GM18499 (cell line): ENCODE measurements at regions not wholly inside any gene's neighbourhood (a gene's known extent, or its start where the extent isn't known, plus 50 kb on each side); places are given as distances from the start of the nearest gene placed in this dataset.
"Not testable (repeated sequence)": the region's sequence is repeated elsewhere in the genome, so short reads cannot be mapped to it uniquely, and the experiment has no call there.

Experiments used
- ATAC-seq: cut with Tn5 transposase; IDR thresholded peaks from one replicate; pipeline ENCODE4 v1.9.1; 2021; ENCODE audit warnings: moderate number of reproducible peaks; ENCODE audit not compliant: insufficient read depth, unreplicated experiment

DNA sequence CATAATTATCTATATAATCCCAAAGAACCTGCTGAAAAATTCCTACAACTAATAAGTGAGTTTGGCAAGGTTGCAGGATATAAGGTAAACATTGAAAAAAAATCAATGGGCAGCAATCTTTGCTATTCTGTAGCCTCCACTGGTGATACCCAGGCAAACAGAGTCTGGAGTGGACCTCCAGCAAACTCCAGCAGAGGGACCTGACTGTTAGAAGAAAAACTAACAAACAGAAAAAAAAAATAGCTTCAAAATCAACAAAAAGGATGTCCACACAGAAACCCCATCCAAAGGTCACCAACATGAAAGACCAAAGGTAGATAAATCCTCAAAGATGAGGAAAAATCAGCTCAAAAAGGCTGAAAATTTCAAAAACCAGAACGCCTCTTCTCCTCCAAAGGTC, 128.9 kb upstream of the PJA2 start:
- ATAC-seq = not testable (repeated sequence)

DNA sequence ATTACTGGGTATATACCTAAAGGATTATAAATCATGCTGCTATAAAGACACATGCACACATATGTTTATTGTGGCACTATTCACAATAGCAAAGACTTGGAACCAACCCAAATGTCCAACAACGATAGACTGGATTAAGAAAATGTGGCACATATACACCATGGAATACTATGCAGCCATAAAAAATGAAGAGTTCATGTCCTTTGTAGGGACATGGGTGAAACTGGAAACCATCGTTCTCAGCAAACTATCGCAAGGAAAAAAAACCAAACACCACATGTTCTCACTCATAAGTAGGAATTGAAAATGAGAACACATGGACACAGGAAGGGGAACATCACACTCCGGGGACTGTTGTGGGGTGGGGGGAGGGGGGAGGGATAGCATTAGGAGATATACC, 125.3 kb upstream of the PJA2 start:
- ATAC-seq = not testable (repeated sequence)

DNA sequence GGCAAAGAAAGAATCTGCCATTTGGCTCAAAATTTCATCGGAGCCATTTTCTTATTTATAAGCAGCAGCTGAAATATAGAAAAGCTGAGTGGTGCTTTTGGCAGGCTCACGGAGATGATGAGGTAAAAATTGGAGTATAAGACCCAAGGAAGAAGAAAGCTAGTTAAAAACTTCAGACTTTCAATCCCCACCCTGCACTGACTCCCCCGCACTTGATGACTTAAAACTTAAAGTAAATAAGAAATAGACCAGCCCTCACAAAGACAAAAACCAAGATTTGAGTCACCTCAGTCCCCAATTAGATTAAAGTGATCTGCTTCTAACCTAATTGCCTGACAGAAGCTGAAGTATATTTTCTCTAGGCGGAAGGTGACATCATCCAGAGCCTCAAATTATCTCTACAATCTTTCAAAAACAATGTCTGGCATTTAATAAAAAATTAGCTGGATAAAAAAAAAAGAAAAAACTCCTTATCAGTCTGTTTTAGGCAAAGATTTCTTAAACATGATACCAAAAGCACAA, 124.0 kb upstream of the PJA2 start:
- ATAC-seq = no peak

DNA sequence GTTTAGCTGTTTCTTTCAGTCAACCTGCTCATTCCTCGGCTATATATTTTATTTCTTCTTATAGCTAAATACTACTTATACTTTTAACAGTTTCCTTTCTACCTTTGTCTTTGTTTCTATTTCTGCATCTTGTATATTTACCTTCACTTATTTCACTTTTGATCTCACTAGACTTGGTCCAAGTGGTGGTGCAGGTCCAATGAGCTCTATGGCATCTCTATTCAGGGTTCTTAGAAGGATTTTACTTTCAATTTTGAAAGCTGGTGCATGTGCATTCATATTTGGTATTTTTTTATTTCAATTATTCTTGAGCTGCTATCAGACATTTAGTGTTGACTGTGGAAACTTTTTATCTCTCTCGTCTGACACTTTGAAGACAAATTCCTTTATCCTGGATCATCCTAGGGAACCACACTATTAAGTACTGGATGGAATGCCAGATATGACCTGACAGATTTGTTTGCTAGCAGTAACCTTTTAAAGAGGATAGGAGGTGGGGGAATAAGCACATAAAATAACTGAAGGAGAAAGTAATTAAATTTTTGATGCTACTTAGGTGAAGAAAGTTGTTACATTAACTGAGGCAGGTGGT, 123.1 kb upstream of the PJA2 start:
- no peak for ATAC-seq

DNA sequence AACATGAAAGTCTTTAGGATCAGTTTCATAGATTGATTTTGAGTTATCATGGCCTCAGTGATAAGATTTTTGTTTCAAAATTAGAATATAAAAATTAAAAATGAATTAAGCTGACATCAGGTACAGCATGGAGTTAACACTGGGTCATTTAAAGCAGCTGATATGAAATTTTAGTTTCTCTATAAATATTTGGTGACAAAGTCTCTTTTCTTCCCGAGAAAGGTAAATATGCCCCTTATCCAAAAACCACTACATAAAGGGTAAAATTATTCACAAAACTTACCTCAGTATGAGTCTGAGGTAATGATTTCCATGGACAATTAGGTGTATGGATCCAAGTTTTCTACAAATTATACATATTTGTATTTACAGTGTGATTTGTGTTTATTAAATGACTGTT, 121.5 kb upstream of the PJA2 start:
- ATAC-seq = no peak

DNA sequence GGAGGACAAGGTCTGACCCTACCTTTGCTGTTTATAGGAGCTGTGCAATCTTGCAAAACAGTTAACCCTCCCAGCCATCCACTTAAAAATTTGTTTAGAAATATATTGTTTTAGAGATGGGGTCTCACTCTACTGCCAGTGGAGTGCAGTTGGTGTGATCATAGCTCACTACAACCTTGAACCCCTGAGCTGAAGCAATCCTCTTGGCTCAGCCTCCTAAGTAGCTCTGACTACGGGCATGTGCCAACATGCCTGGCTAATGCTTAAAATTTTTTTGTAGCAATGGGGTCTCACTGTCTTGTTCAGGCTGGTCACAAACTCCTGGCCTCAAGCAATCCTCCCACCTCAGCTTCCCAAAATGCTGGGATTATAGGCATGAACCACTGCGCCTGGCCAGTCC, 120.2 kb upstream of the PJA2 start:
- no peak for ATAC-seq

DNA sequence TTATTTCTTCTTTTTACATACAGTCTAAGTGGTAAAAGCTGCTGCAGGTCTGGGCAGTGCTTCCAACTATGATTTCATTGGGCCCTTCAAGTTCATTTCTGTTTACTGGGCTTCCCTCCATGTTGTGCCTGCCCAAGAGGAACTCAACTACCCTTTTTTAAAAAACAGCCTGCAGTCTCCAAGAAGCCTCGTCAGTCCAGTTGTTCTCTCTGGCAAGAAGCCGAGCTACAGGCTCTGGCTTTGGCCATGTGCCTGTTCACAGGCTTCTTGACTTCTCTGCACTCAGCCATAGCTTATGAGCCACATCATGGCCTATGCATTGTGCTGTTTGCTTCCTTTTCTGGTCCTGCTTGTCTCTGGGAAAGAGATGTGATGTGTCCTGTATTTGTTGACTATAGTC, 119.7 kb upstream of the PJA2 start:
- no peak for ATAC-seq

DNA sequence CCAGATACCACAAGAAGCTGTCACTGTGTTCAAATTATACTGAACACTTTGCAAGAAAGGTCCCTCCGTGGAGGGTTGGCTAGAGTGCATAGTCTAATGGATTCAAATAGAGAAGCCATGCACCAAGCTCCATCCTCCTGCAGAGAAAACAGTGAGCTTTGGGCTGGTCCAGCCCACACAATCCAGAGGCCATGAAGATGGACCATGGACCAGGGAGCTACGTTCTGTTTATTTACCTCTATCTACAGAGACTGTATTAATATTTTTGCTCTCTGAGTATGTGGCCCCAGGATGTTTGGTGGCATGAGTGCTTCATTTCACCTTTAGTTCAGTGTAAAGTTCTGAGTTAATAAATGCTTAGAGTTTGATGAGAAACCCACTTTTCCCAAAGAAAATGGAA, 114.8 kb upstream of the PJA2 start:
- no peak for ATAC-seq

DNA sequence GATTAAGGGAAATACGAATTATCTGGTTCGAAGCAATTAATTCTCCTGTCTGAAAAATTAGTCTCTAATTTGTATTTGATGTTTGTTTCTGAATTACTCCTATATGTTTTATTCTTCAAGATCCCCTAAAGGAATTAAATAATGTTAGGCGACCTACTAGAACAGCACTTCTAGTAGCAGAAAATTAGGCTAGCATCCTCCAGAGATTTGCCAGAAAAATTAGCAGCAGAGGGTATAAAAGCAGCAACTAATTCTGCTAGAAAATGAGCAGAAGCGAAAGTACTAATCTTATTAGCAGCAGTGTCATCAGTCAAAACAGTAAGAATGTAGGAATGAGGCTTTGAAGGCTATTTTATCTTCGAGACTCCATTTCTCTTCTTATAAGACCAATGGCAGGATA, 114.3 kb upstream of the PJA2 start:
- ATAC-seq = no peak

DNA sequence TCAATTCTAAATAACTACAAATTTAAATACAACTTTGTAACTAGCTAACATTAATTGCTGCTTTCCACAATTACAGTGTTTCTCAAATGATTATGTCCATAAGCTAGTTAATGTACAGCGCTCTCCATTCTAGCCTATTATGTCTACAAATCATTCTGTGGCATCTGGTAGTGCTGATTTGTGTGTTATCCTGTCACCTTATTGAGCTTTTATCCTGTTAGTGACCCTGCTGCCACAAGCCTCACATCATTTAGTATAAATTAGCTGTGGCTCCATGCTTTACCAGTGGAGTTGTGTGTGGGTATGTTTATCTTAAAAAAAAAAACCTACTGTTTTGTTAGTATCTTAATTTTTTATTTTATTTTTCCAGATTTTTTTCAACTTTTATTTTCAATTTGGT, 112.6 kb upstream of the PJA2 start:
- ATAC-seq = no peak

DNA sequence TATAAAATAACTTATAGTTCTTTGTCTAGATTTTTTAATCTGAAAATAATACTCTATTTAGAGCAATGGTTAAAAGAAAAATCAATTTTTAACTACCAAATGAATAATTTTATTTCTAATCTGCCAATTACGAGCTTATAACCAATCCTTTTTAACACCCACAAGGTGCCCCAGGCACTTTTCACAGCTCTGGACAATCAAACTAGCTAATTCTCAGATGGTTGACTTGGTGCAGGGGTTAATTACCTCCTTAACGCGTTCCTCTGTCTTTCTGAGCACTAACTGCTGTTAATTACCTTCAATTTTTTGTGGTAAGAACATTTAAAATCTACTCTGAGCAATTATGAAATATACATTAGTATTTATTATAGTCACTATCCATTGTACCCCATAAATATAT, 109.6 kb upstream of the PJA2 start:
- ATAC-seq = no peak

DNA sequence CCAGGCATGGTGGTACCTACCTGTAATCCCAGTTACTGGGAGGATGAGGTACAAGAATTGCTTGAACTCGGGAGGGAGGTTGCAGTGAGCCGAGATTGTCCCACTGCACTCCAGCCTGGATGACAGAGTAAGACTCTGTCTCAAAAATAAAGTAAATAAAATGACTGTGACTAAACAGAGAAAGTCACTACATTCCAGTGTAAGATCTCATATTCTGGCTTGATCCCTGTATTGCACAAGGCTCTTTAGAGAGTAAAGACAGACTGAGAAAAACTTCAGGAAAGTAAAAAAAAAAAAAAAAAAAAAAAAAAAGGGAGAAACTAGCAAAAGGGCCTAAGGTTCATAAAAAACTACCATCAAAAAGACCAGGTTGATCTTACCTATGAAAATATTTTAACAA, 106.6 kb upstream of the PJA2 start:
- ATAC-seq = no peak

DNA sequence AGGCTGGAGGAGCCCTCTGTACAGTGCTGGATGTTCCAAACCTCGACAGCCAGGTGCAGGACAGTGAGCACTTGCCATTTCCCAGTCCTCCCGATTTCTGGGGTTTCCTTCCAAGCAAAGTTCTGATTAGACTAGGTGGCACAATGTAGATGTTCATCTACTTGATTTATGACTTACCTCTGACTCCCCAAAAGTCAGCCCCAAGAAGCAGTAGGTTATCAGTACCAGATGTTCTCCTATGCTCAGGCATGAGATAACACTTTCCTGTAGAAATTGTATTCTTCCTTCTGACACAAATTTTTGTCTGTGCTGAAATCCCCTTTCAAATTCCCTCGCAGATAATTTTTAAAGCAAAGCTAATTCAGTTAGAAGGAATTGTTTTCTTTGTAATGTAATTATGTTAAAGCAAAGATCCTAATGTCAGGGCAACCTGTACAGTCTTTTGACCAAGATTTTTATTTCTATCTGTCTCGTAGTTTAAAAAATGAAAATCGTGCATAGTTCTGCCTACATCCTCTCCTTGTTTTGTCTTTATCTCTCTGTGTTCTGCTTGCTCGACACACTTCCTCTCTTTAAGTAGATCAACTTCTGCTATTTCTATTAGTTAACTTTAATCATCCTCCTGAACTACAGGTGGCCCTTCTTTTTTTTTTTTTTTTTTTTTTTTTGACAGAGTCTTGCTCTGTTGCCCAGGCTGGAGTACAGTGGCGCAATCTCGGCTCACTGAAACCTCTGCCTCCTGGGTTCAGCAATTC, 102.4 kb upstream of the PJA2 start:
- ATAC-seq = no peak

DNA sequence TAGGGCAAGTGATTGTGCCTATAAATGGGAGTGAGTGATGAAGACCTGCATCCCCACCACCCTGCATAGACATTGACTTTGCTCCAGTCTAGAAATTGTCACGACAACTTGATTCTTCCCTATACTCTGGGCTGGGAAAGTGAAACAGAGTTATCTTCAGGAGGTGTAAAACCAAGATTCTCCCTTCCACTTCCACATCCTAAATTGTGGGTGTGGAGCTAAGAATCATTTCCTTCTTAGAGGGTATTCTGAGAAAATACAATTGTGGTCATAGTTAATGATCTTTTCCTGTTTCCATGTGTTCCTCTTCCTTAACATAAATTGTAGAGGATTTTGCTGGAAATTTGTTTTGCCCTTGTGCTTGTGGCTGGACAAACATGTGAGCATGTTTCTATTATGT, 96.8 kb upstream of the PJA2 start:
- no peak for ATAC-seq

DNA sequence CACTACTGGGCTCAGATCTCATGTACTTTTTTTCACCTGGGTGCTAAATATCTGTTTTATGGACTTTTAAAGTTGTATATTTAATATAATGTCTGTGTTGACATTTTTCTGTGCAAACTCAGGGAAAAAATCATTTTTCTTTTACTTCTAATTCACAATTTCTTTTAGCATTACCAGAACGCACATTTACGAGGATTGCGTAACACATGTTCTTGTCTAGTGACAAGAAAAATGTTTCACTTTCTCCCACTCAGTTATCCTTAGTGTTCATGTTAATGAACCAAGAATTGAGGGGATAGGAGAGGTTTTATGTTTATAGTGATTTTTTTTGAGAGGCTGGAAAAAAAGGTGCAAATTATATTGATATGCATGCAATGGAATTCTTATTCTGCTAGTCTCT, 86.3 kb upstream of the PJA2 start:
- no peak for ATAC-seq

DNA sequence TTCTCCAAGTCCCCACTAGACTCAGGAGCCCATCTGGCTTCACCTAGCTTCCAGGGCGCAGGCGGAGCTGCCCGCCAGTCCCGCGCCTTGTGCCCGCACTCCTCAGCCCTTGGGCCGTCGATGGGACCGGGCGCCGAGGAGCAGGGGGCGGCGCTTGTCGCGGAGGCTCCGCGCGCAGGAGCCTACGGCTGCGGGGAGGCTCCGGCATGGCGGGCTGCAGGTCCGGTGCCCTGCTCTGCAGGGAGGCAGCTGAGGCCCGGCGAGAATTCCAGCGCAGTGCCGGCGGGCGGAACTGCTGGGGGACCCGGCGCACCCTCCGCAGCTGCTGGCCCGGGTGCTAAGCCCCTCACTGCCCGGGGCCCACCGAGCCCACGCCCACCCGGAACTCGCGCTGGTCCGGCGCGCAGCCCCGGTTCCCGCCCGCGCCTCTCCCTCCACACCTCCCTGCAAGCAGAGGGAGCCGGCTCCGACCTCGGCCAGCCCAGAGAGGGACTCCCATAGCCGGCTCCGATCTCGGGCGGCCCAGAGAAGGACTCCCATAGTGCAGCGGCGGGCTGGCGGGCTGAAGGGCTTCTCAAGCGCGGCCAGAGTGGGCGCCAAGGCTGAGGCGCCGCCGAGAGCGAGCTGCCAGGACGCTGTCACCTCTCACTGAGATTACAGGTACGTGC, 78.1 kb upstream of the PJA2 start:
- ATAC-seq = no peak

DNA sequence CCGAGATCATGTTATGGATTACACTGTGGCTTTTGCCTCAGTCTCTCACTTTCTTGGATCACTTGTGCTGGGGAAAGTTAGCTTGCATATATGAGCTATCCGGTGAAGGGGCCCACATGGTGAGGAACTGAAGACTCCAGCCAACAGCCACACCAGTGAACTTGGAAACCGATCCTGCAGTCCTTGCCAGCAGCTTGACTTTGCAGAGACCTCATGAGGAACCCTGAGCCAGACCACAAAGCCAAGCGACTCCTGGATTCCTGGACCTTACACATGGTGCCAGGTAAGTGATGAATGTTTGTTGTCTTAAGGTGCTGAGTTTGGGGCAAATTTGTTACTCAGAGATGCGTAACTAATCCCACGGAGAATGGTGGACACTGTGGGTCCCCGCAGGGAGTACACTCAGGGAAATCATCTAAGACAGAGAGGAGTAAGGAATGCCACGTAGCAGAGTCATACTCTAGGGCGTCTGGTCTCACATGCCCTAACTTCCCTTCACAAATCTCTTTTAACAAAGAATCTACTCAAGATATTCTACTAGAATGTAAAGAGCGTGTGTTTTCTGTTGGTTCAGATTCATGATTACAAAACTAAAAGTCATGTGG, 76.5 kb upstream of the PJA2 start:
- ATAC-seq = no peak

DNA sequence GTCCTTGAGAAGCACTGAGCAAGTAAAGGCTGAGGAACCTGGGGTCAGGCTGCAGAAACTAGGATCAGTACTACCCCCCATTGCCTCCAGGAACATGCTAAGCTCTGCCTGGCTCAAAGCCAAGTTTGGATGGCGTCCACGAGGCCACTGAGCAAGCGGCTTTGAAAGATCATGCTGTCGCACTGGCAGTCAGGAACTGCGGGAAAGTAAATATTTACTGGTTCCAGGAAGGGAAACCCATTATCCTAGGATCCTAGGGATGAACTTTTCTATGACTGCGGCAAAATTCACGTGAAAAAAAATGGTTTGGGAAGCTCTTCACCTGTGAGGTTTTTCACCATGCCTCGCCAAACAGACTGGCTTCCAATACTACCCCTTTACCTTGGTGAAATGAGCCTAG, 75.3 kb upstream of the PJA2 start:
- ATAC-seq = no peak

DNA sequence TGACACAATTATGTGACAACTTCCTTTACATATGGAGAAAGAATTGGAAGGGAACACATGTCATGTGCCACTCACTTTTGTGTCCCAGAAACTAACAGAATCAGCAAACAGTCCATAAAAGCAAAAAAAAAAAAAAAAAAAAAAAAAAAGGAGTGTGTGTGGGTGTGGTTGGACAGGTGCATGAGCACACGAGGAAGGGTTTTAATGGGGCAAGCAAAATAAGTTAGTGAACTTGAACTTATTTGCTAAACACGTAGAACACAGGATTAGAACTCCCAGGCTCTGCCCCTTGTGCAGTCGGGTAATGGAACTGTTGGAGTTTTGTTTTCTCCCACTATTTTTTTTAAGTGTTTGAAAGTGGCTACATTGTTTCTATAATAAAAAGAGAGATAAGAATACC, 74.8 kb upstream of the PJA2 start:
- ATAC-seq = no peak

DNA sequence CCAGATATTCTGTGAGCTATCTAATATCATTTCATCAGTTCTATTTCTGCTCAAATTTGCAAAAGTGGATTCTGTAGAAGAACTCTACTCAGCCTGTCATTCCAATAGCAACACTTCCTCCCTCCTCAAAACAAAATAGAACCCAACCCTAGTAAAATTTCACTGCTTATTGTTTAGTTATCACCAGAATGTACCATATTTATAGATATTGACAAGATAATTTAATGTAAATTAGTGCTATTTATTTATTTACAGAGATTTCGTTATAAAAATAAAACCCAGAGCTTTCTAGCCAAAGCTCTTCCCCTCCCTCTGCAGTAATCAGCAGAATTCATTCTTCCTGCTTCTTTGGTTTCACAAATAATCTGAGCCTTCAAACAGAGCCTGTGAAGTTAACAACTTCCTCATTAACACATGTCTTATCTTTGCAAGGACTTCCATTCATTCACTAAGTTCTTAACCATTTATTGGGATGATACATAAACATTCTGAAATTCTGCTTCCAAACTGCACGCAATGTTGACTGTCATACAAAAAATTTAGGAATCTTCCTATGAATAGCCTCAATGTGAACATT, 73.7 kb upstream of the PJA2 start:
- no peak for ATAC-seq

DNA sequence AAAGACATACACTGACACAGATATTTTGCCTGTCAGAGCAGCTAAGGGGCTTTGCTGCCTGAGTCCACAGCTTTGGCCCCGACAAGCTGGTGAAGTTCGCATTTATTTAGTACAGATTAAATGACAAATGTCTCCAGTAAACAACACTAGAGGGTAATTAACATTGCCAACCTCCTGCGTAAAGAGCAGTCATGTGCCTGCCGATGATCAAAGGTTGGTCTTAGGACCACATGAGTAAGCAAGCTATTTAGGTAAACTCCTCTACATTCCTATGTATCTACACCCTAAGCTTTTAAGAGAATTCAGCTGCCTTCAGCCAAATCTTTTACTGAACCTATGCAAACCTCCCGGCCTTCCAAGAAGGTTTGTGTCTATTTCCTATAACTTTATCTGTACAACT, 73.0 kb upstream of the PJA2 start:
- ATAC-seq = no peak
